HG03571 (cell line): ENCODE measurements at regions not wholly inside any gene's neighbourhood (a gene's known extent, or its start where the extent isn't known, plus 50 kb on each side); places are given as distances from the start of the nearest gene placed in this dataset.

ENCODE experiments used
- ATAC-seq: cut with Tn5 transposase; IDR thresholded peaks from one replicate; pipeline ENCODE4 v1.9.1; 2021; ENCODE audit not compliant: unreplicated experiment

DNA sequence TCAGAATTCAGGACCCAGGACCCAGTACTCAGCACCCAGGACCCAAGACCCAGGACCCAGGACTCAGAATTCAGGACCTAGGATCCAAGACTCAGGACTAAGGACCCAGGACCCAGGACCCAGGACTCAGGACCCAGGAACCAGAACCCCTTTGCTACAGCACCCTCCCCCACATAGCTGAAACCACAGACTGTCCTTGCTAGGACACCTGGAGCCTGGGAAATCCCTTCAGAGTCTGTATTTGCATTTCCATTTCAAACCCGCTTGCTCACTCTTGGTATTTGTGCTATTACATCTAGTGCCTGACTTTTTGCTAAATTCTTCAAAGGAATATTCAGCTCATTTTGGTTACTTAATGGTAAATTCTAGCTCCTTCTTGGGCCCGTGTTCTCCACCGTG is 275.8 kb upstream of the MAF start:
- ATAC-seq: no peak

DNA sequence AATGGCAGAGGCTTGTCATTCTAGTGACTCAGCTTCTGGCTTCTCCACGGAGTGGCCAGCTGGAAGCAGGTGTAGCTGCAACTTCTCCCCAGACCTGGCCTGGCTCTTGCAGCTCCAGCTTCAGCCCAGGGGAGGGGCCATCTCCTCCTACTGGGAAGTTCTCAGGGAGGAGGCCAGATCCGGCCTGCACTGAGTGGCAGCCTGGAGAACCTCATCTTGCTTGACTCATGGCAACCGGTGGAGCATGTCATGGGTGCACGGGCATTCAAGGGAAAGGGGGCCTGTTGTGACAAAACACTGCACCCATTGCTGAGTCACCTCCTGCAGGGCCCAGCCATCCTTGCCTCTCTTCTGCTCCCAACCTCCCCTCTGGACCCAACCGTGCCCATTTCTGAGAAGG is 273.9 kb upstream of the MAF start:
- no peak for ATAC-seq

DNA sequence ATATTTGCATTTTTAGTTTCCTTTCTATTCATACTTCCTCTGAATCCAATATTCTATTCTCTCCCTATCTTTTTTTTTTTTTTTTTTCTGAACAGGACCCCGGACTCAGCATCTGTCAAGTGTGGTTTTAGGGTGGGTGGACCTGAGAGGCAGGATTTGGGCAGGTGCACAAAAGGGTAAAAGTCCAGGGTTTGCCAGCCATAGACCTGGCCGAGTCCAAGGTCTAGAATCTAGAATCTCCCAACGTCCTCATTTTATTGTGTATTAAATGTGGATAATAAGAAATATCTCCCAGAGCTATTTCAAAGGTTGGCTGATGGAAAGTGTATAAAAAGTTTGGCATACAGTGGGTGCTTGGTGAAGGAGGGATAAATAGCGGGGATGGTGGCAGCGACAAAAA is 273.3 kb upstream of the MAF start:
- no peak for ATAC-seq

DNA sequence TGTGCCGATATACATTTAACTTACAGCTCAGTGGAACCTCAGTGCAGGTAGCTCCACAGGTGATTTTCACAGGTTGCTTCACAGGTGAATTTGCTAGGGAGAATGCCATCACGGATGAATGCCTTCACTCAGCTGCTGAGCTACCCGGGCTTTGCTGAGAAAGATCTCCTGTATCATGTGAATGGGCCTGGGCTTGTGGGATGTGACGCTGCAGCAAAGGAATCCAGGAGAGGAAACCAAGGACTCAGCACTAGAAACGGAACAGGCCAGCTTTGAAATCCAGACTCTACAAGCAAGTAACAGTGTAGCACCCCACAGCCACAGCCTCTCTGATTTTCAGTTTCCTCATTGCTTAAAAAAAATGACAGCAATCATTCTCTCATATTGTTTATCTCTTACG is 271.4 kb upstream of the MAF start:
- no peak for ATAC-seq

DNA sequence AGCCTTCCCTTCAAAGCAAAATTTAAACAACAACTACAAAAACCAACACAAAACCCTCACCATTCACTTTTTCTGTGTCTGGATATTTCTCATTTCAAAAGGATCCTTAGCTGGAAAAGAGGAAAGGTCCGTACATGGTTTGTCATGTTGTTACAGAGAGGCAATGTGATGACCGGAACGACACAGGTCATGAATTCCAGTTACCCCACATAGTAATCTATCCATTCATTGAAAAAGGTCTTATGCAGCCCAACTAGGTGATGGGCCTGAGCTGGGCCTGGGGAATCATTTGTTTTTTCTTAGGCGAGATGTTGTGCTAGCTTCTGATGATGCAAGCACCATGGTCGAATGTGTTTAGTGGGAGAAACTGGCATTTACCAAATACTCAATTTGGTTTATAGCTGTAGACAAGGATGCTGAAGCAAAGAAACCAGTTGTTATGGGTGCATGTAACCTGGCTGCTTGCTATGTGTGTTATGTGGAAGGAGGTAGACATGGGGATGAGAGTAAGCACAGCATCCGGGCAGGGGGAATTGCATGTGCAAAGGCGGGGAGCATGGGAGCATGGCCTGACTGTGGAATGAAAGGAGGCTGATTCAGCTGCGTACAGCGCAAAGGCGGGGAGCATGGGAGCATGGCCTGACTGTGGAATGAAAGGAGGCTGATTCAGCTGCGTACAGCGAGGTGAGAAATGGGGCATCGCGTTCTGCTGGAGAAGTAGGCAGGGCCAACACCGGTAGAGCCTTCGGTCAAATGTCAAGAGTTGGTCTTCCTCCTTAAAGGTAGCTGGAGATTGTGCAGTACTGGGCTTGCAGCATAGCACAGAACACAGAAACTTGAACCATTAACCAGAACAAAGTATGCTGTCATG is 269.7 kb upstream of the MAF start:
- ATAC-seq: no peak

DNA sequence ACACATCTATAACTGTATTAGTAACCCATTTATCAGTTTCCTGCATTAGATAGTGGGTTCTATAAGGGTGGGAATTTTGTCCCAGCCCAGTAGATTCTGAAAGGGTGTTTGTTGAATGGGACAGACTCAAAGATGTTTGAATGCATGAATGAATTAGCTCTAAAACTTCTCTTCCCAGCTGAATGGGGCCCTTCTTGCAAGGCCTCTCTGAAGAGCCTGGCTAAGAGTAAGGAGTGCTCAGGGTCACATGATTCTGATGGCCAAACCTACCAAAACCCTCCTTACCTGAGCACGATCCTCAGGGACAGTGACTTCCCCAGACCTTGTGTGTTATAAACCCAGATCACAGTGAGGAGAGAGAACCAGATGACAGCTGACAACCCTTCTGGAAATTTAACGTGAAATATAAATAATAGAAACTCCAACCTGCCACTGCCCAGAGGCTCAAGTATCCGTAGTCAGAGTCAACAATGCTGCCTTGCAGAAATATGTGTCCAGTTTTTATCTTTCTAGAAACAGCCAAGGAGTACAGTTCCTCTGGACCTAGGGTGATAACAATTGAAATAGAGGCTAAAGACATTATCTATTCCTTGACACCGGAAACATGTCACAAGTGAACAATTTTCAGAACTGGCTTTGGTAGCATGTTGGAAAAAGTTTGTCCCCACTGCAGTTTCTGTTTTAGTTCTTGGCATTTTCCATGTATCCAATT is 268.9 kb upstream of the MAF start:
- ATAC-seq: no peak

DNA sequence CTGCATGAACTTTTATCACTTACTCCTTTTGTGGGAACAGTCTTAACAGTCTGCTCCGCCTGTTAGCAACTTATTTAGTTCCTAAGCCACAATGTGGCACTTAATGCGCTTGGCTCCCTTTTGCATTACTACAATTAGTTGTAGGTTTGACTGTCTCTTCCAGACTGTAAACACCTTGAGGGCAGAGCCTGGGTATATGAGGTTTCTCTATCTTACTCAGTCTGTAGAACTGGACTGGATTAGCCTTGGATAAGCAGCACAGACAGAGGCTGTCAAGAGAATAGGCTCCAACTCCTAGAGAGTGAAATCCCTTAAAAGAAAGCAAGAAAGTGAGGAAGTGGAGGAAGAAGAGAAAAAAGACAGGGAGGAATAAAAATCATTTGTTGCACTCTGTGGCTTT is 268.3 kb upstream of the MAF start:
- no peak for ATAC-seq

DNA sequence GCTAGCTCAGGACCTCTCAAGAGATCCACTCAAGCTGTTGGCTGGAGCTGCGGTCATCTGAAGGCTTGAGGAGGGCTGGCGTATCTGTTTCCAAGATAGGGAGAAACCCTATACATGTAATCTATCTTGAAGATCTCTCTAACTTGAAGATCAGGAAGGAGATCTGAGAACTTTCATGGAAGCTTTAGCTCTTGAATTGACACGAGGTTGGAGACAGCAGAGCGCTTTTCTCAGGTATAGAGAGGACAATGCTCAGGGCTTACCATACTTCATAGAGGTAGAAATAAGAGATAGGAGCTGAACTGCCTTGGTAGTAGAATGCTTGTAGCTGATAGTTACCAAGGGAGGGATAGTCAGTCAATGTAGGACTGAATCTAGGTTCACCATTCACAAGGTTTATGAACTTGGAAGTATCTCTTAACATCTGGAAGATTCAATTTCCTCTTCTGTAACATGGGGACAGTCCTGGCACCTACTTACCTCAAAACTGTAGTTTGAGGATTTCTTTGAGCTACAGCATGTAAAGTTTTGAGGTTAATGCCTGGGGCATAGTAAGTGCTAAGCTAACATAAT is 267.0 kb upstream of the MAF start:
- no peak for ATAC-seq

DNA sequence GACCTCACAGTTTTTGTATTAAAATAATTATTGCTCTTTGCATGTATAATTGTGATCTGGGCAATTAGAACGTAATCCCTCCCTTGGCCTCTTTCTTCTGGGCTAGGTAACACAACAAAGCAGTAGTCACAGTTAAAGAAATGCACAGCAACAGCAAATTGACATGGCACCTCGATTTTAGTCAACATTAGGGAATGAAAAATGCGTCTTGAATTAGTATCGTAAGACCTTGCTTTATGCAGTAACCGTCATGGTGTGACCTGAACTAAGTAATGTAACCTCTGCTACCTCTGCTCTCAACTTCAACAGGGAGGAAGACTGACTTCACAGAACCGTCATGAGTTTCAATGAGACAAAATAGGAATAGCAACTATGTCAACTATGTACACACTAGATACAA is 265.4 kb upstream of the MAF start:
- no peak for ATAC-seq

DNA sequence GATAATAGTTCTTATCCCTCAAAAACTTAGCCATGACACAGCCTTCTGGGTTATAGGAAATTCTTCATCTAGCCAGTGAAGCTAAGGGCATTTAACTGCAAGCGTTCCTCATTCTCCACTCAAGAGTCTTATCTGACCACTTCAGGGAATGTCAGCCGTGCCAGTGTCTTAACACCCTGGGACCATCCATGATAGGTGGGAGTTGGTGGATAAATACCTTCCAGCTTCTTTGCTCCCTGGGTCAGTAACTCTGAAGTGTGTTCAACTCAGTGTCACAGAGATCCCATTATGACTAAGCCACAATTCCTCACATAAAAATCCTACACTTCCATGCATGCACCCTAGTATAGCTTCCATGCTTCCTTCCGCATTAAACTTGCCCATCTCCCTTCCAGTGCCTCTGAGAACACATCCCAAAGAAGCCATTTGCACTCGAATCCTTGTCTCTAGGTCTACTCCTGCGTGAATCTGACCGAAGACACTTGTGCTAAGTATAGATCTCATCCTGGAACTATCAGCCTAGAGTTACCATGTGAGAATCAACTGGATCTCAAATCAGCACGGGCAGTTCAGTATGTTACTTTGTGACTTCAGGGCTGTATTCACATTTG is 264.3 kb upstream of the MAF start:
- ATAC-seq: no peak

DNA sequence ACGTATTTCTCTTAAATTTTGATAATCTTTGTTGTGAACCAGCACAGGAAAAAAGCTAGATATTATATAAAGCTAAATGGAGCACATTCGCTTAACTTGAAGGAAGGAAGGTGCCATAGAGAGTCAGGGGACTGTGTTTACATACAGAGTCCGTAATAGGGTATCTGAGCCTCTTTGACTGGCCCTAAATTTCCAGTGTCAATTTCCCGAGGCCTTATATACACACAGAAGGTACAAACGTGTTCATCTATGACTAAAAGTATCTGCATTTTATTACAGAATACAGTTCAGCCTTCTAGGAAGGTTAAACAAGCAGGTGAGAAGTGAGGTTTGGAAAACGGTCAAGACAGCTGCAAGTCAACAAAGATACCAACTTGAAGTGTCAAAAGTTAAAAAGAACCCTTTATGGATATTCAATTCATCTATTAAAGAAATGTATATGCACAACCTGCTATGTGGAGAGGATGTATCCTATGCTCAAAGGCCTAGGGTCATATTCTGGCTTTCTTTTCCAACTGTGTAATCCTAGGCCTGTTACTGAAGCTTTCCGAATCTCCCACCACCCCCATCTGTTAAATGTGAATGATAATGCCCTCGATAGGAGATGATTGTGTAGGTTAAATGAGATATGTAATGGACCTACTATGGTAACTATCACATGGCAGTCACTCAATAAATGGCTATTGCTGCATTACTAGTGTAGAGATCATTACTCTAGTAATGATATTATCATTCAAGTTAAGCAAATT is 263.7 kb upstream of the MAF start:
- no peak for ATAC-seq

DNA sequence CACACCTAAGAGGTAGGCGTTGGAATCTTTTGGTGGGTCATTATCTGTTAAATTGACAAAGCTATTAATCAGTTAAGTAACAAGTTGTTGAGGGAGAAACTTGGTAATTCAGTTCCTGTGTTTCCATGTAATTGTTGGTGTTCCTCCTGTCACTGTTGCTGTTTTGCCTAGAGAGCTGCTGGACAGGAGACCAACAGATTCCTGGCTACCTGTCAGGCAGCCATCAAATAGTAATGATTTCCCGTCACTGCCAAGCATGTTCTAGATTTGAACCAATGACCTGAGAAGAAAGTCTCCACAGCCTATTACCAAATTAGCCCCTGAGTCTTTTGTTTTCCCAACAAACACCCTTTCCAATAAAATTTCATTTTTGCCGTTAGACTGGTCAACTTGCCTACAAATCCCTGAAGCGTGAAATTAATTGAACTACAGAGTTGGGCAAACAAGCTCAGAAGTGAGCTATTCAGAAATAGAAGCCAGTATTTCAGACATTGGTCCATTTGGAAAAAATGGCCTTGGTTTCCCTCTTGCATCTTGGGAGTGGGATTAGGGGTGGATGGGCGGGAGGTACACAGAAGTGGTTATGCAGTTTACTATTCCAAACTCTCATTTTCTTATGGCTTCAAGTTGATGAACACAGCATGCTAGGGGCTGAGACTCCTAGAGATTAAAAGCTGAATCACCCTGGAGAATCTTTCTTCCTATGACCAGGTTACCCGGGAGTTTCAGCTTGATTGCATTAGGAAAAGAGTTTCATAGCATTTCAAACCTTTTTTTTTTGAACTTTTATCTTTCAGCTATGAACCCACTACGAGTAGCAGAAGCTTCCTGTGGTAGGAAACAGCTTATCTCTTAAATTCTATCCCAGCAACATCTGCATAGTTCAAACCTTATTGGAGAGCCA is 262.8 kb upstream of the MAF start:
- ATAC-seq: no peak

DNA sequence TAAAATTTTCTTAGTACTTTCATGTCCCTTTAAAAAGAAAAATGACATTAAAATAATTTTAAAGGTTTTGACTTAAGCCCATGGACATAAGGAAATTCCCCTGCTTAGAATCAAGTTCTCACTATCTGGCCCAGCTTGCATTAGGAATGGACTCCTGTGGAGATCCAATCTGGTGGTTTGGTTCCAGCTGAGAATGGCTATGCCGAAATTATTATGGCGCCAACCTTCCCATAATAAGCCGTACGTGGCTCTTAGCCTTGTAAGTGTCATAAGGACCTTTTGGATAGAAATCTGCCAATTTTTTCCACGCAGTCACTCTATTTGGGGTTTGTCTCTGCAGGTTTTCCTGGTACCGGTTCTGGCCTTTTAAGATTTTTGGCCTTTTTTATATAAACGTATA is 262.1 kb upstream of the MAF start:
- ATAC-seq: no peak

DNA sequence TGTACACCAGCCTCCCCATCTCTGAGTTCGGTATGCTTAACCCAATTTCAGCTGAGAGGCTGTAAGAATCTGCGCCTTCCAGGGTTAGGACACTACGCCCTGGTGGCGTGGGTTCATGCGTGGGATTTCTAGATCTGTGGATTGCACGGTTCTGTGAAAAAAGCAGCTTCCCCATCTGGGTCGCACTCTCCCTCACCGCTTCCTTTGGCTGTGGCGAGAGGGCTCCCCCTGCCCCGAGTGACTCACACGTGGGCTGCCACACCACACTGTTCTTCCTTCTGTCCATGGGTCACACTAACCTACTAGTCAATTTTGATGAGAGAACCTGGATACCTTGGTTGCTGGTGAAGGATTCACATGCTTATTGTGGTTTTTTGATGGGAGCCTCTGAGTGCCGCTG is 256.0 kb upstream of the MAF start:
- no peak for ATAC-seq

DNA sequence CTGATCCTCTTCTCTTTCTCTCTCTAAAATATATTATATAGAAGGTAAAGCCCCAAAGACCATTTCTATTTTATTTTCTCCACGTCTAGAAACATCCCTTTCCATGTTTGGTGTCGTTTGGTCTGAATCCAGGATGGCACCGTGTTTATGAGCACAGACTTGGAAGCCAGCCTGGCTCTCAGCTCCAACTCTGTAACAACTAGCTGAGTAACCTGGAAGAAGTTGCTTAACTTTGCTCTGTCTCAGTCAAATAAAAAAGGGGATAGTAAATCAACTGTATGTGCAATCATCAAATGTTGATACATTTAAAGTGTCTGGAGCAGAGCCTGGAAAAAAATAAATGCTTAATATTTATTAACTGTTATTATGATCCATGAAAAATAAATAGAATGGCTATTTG is 249.8 kb upstream of the MAF start:
- no peak for ATAC-seq

DNA sequence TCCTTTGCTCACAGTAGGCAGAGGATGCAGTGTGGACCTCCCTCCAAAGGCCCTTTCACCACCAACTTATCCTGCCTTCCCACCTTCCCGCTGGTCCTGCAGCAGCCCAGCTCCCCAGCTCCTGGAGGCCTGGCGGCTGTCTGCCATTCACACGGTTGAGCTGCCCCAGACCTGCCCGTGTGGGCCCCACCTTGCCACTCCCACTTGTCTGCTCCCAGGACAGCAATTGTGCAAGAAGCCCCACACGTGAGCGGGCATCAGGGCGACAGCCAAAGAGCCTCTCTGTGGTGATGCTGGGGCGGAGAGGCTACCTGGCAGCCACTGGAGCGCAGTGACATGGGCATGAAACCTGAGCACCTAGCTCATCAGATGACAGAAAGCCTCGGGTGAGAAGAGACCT is 248.6 kb upstream of the MAF start:
- ATAC-seq: no peak

DNA sequence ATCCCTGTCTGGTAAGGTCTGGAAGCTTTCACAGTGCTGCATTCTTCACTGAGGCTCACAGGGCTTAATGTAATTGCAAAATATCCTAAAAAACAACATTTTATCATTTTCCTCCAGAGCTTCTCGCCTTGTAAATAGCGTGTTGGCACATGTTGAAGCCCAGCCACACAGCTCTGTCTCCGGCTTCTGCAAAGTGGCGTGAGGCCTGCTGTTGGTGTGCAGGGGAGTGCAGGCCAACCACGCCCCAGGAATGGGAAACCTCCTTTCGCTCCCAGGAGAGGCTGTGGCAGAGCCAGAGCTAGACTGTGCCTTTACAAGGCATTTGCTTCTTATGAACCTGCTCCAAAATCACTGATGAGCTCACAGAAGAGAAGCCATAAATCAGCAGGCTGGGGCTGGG is 248.2 kb upstream of the MAF start:
- no peak for ATAC-seq

DNA sequence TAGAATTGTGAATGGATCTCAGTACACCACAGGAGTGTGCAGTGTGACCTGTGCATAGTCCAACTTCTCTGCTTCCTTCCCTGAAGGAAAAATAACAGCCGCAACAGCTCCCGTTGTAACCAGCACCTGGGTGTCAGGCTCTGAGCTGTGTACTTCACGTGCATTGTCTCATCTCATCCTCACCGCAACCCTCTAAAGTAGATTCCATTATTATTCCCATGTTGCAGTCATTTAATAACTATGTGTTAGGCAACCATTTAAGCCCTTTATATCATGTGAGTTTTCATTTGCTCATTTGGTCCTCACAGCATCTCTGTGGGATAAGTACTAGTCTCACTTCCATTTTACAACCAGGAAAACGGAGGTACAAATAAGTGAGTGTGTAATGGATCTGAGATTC is 247.0 kb upstream of the MAF start:
- ATAC-seq: no peak

DNA sequence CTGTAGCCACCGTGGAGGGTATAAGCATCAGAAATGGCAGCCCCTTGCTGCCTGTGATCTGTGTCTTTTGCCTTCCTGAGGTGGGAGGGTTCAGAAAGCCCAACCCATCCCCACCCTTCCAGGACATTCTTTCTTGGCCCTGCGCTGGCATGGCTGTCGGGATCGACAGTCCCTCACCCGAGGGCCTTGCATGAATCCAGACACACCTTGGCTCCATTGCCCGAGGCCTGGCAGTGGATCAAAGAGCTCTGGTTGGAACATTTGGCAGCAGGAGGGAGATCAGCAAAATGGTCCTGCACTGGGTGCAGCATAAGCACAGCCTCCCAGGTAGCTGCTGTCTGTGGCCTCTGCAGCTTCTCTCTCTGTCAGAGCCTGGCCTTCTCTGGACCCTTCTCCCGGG is 246.6 kb upstream of the MAF start:
- ATAC-seq: no peak

DNA sequence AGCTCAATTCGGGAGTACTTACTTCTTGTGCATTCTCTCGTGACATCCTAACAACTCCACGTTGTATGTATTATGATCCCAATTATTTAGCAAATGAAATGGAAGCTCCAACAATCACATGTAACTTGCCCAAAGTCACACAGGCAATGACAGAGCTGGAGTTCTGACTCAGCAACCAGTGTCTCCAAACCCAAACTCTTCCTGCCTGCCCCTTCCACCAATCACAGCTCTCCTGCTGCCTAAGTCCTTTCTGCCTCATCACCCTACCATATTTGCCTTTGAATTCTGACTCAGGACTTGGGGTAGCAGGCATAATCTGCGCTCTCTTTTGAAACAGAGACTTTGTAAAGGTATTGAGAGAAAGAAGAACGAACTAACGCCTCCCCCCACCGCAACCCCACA is 245.2 kb upstream of the MAF start:
- no peak for ATAC-seq
